ENCODE measurements at regions not wholly inside any gene's neighbourhood (a gene's known extent, or its start where the extent isn't known, plus 50 kb on each side); places are given as distances from the start of the nearest gene placed in this dataset.

DNA sequence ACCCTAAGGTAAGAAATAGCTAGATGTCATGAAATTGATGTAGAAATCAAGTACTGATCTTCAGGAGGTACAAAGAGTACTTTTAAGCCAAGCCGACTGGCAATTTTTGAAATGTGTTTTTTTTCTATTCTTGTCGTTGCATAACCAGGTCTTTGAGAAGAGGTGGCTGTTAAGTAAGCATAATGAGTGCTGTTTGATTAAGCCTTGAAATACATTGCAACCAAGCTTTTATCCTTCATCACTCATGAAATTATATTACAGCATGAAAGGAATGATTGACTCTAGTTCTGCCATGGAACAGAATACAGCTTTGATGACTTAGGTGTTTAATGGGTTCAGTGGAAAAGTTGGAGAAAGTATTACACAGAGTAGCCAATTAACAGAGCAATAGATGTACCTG lies 1720.2 kb upstream of the SEL1L start:
- no peaks in the 10 kb centered on the region for H3K27me3 ChIP-seq (ENCODE audit: control insufficient read depth, insufficient read depth, low read length)
- CTCF ChIA-PET, result no interaction called here

DNA sequence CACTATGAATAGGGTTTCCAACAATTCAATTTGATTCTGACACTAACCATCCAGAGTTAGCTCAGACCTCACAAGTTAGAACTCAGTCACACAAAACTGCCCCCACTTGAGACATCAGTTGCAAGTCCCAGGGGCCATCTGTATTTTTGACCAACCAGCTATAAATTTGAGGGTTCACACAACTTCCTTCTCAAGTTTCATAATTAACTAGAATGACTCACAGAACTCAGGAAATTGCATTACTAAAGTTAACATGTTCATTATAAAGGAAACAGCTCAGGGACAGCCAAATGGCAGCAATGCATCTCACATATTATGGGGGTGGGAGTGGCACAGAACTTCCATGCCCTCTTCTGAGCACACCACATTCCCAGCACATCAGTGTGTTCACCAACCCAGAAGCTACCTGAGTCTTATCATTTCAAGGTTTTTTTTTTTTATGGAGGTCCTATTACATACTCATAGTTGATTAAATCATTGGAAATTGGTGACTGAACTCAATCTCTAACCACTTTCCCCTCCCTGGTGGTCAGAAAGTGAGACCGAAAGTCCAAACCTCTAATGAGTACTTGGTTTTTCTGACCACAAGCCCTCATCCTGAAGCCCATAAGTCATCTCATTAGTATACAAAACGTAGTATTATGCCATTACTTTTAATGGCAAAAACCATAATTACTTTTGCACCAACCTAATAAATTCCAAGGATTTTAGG lies 1721.5 kb upstream of the SEL1L start:
- H3K4me3 ChIP-seq (ENCODE audit: low read depth, low read length), result no peak overlapping the region
- ChIA-PET CTCF (no interaction called here), POLR2A (no interaction called here)
- DNase-seq (ENCODE audit: low read depth, low spot score), result no peak
- no peaks in the 10 kb centered on the region for H3K9me3 ChIP-seq (ENCODE audit: control insufficient read depth, insufficient read depth, low read length)
- TF ChIP-seq, protein P1, sequence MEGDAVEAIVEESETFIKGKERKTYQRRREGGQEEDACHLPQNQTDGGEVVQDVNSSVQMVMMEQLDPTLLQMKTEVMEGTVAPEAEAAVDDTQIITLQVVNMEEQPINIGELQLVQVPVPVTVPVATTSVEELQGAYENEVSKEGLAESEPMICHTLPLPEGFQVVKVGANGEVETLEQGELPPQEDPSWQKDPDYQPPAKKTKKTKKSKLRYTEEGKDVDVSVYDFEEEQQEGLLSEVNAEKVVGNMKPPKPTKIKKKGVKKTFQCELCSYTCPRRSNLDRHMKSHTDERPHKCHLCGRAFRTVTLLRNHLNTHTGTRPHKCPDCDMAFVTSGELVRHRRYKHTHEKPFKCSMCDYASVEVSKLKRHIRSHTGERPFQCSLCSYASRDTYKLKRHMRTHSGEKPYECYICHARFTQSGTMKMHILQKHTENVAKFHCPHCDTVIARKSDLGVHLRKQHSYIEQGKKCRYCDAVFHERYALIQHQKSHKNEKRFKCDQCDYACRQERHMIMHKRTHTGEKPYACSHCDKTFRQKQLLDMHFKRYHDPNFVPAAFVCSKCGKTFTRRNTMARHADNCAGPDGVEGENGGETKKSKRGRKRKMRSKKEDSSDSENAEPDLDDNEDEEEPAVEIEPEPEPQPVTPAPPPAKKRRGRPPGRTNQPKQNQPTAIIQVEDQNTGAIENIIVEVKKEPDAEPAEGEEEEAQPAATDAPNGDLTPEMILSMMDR (IDR thresholded peaks at IDR 0.05; ENCODE audit: low read depth, low read length), result no peak
- no peaks in the 10 kb centered on the region for H3K27me3 ChIP-seq (ENCODE audit: control insufficient read depth, insufficient read depth, low read length)
- H3K27ac ChIP-seq (ENCODE audit: low read depth, low read length), result no peak overlapping the region

More for the DNA sequence above, 1720.2 kb upstream of the SEL1L start:
- no peaks in the 10 kb centered on the region for H3K9me3 ChIP-seq (ENCODE audit: control insufficient read depth, insufficient read depth, low read length)
- TF ChIP-seq, protein P1 (IDR thresholded peaks at IDR 0.05; ENCODE audit: low read depth, low read length), result no peak
- H3K27ac ChIP-seq (ENCODE audit: low read depth, low read length), result no peak overlapping the region
- POLR2A ChIA-PET, result no interaction called here
- no peak overlapping the region for H3K4me3 ChIP-seq (ENCODE audit: low read depth, low read length)
- DNase-seq (ENCODE audit: low read depth, low spot score), result no peak

DNA sequence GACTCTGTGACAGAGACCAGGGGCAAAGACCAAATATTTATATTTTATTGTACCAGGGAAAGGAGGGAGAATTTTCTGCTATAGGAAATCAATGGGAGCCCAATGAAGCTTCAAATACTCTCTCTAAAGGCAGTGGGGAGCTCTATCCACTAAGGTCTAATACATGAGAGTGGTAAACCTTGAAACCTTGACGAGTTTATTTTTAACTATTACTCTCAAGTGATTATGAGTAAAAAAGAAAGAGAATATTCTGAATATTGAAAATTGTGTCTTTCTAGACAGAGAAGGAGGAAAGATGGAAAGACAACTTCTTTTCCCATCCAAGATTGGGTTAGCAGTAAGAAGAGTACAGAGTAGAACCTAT lies 1722.1 kb upstream of the SEL1L start:
- Histone ChIP-seq H3K9me3 (ENCODE audit: control insufficient read depth, insufficient read depth, low read length) (no peaks in the 10 kb centered on the region), H3K4me3 (ENCODE audit: low read depth, low read length) (no peak overlapping the region), H3K27ac (ENCODE audit: low read depth, low read length) (no peak overlapping the region), H3K27me3 (ENCODE audit: control insufficient read depth, insufficient read depth, low read length) (no peaks in the 10 kb centered on the region)
- no peak for DNase-seq (ENCODE audit: low read depth, low spot score)
- ChIA-PET CTCF (no interaction called here), POLR2A (no interaction called here)
- TF ChIP-seq, protein P1 (IDR thresholded peaks at IDR 0.05; ENCODE audit: low read depth, low read length), result no peak

DNA sequence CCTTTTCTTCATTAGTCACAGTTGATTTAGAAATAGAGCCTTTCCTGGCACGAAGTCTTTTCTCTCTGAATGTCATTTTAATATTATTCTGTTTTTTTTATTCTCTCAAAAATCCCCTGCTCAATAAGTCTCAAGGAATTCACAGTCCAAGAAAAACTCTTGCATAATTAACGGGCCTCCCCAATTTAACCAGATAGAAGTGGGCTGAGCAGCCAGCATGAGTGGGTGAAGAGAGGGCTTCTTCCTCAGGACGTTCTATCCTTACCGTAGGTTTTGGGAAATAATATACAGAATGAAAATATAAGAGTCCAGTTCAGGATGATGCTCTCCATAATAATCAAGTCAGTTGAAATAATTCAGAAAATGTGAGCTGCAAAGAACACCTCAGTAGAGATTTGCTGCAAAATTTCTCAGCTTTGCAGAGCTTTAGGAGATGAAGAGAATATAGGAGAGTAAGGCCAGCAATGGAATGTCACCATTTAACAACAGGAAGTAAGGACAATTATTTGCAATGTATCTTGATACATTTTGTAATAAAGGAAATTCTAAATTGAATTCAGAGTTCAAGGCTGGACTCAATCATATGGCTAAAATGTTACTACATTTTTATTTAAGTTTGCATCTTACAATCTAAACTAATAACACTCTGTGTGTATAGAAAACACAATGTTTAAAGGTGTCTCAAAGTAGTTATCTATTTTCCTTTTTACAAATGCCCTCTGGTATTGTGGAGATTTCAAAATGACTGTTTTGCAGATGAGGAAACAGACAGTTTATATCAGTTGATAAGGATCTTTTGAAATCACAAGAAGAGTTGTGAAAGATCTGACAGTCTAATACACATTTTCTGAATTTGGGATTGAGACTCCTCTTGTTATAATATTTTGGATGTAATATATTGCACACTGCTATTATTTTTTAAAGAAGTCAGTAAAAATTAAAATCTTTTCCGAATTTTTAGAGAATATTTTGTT lies 1724.1 kb upstream of the SEL1L start:
- no peak for DNase-seq (ENCODE audit: low read depth, low spot score)
- Histone ChIP-seq H3K27ac (ENCODE audit: low read depth, low read length) (no peak overlapping the region), H3K27me3 (ENCODE audit: control insufficient read depth, insufficient read depth, low read length) (no peaks in the 10 kb centered on the region), H3K9me3 (ENCODE audit: control insufficient read depth, insufficient read depth, low read length) (no peaks in the 10 kb centered on the region), H3K4me3 (ENCODE audit: low read depth, low read length) (no peak overlapping the region)
- ChIA-PET CTCF (no interaction called here), POLR2A (no interaction called here)
- TF ChIP-seq, protein P1 (IDR thresholded peaks at IDR 0.05; ENCODE audit: low read depth, low read length), result no peak

DNA sequence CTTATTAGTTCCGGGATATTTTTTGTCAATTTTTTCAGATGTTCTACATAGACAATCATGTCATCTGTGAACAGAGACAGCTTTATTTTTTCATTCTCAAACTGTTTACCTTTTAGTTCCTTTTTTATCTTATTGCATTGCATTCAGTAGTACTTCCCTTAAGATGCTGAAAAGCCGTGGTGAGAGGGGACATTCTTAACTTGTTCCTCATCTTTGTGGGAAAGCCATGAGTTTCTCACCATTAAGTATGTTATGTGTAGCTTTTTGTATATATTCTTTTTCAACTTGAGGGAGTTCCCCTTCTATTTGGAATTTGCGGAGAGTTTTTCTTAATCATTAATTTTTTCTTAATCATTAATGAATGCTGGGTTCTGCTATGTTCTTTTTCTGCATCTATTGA lies 1727.1 kb upstream of the SEL1L start:
- ChIA-PET CTCF (no interaction called here), POLR2A (no interaction called here)
- no peak for DNase-seq (ENCODE audit: low read depth, low spot score)
- H3K27me3 ChIP-seq (ENCODE audit: control insufficient read depth, insufficient read depth, low read length), result no peaks in the 10 kb centered on the region
- H3K9me3 ChIP-seq (ENCODE audit: control insufficient read depth, insufficient read depth, low read length), result no peaks in the 10 kb centered on the region
- TF ChIP-seq, protein P1 (IDR thresholded peaks at IDR 0.05; ENCODE audit: low read depth, low read length), result no peak
- H3K4me3 ChIP-seq (ENCODE audit: low read depth, low read length), result no peak overlapping the region
- H3K27ac ChIP-seq (ENCODE audit: low read depth, low read length), result no peak overlapping the region
